ENCODE measurements at regions not wholly inside any gene's neighbourhood (a gene's known extent, or its start where the extent isn't known, plus 50 kb on each side); places are given as distances from the start of the nearest gene placed in this dataset.

GRCh38 chr20:22243067-22243466, 341.3 kb downstream of the FOXA2 start:
- TF ChIP-seq CTCF (IDR thresholded peaks at IDR 0.05): no peak
- TF ChIP-seq POLR2A (IDR thresholded peaks at IDR 0.05): no peak

Data from vagina (tissue), 2 donors.